HG03558 (cell line): ENCODE measurements at regions not wholly inside any gene's neighbourhood (a gene's known extent, or its start where the extent isn't known, plus 50 kb on each side); places are given as distances from the start of the nearest gene placed in this dataset.

ENCODE experiments used
- ATAC-seq: cut with Tn5 transposase; IDR thresholded peaks from one replicate; pipeline ENCODE4 v1.9.1; 2021; ENCODE audit warnings: moderate number of reproducible peaks; ENCODE audit not compliant: unreplicated experiment; ENCODE audit errors: extremely low read depth

DNA sequence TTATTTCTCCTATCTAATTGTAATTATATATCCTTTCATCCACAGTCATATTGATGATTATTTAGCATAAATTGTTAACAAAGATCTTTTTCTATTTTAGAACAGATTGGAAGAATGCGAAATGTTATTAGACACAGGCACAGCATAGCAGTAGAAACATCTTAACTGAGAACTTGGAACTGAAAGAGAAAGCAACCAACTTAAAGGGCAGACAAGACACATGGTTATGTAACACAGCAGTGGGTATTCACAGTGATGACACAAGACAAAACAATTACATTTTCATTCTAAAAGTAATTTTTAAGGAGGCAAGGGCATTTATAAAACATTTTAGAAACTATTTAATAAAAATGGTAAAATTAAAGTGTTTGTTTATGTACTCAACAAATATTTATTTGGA is 57.7 kb upstream of the MEF2C start:
- peak; percentile 80 for ATAC-seq

DNA sequence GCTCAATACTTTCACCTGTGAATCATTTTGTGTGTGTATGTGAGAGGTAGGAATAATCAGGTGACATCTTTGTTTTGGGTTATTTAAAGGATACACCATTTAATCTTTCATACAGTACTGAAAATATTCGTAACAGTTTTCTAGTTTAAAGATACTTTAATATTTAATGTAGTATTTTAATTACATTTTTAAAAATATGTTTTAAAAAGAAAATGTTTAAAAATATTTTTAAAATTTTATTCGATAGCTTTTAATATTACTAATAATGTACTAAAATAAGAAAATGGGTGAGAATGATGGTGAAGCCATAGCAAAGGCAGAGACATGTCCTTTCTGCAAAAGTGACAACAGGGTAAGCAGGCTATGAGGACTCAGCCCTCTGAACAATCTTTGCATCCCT is 56.3 kb upstream of the MEF2C start:
- no peak for ATAC-seq

GRCh38 chr5:88938488-88938887 is 55.5 kb upstream of the MEF2C start:
- no peak for ATAC-seq

GRCh38 chr5:88937406-88937805 is 54.4 kb upstream of the MEF2C start:
- ATAC-seq = no peak

GRCh38 chr5:88934439-88934838 is 51.5 kb upstream of the MEF2C start:
- ATAC-seq = no peak
